ENCODE measurements at regions not wholly inside any gene's neighbourhood (a gene's known extent, or its start where the extent isn't known, plus 50 kb on each side); places are given as distances from the start of the nearest gene placed in this dataset.
"Not testable (repeated sequence)": the region's sequence is repeated elsewhere in the genome, so short reads cannot be mapped to it uniquely, and the experiment has no call there.

- no peak for TF ChIP-seq CTCF (IDR thresholded peaks at IDR 0.05; ENCODE audit: low read depth, low read length, missing control alignments)
- no peak overlapping the region for H3K4me3 ChIP-seq (replicated peaks; ENCODE audit: low read depth, low read length)
These were observed 75.2 kb downstream of the TMEM121 start for GRCh38 chr14:105601360-105602242.

GRCh38 chr14:105602243-105602750, 75.9 kb downstream of the TMEM121 start:
- H3K4me3 ChIP-seq (replicated peaks; ENCODE audit: low read depth, low read length): no peak overlapping the region
- no peak for TF ChIP-seq CTCF (IDR thresholded peaks at IDR 0.05; ENCODE audit: low read depth, low read length, missing control alignments)
- DNase-seq (ENCODE audit: extremely low read depth, low read depth): no peak

More at GRCh38 chr14:105601360-105602242, 75.2 kb downstream of the TMEM121 start:
- DNase-seq (ENCODE audit: extremely low read depth, low read depth): no peak

- no peak for DNase-seq (ENCODE audit: extremely low read depth, low read depth)
- no peak for TF ChIP-seq CTCF (IDR thresholded peaks at IDR 0.05; ENCODE audit: low read depth, low read length, missing control alignments)
These were observed 76.7 kb downstream of the TMEM121 start for GRCh38 chr14:105602799-105603793.

GRCh38 chr14:105604531-105605463, 78.4 kb downstream of the TMEM121 start:
- H3K4me3 ChIP-seq (replicated peaks; ENCODE audit: low read depth, low read length); DNase-seq (ENCODE audit: extremely low read depth, low read depth): not testable (repeated sequence)

More at GRCh38 chr14:105602799-105603793, 76.7 kb downstream of the TMEM121 start:
- no peak overlapping the region for H3K4me3 ChIP-seq (replicated peaks; ENCODE audit: low read depth, low read length)

GRCh38 chr14:105605464-105606304, 79.3 kb downstream of the TMEM121 start:
- no peak for TF ChIP-seq CTCF (IDR thresholded peaks at IDR 0.05; ENCODE audit: low read depth, low read length, missing control alignments)
- no peak overlapping the region for H3K4me3 ChIP-seq (replicated peaks; ENCODE audit: low read depth, low read length)
- DNase-seq (ENCODE audit: extremely low read depth, low read depth): no peak

GRCh38 chr14:105606305-105606975, 80.1 kb downstream of the TMEM121 start:
- not testable (repeated sequence) for DNase-seq (ENCODE audit: extremely low read depth, low read depth)

GRCh38 chr14:105607025-105607424, 80.6 kb downstream of the TMEM121 start:
- DNase-seq (ENCODE audit: extremely low read depth, low read depth); H3K4me3 ChIP-seq (replicated peaks; ENCODE audit: low read depth, low read length): not testable (repeated sequence)

More at GRCh38 chr14:105606305-105606975, 80.1 kb downstream of the TMEM121 start:
- not testable (repeated sequence) for H3K4me3 ChIP-seq (replicated peaks; ENCODE audit: low read depth, low read length)

GRCh38 chr14:105614987-105615386, 88.6 kb downstream of the TMEM121 start:
- DNase-seq (ENCODE audit: extremely low read depth, low read depth); H3K4me3 ChIP-seq (replicated peaks; ENCODE audit: low read depth, low read length): not testable (repeated sequence)

- not testable (repeated sequence) for DNase-seq (ENCODE audit: extremely low read depth, low read depth); H3K4me3 ChIP-seq (replicated peaks; ENCODE audit: low read depth, low read length)
These were observed 89.8 kb downstream of the TMEM121 start for GRCh38 chr14:105615986-105616801.

All from HFF-Myc (cell line).